ENCODE measurements at regions not wholly inside any gene's neighbourhood (a gene's known extent, or its start where the extent isn't known, plus 50 kb on each side); places are given as distances from the start of the nearest gene placed in this dataset.

DNA sequence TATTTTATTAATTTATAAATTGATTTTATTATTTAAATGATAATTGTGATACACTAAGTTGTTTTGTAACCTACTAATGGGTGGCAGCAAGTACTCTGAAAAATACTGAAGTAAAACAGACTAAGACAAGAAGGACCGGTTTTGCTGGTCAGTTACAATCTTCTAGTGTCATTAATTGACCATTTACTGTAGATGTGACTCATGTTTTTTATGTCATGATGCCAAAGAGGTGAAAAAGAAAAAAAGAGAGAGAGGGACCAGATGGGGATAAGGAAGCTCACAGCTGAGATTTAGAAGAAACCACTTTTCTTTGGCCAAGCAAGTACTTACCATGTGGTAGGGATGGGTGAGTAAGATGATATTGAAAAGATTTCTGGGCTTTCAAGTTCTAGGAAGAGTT lies 955.8 kb upstream of the LRRTM1 start:
- TF ChIP-seq MTA3 (IDR thresholded peaks at IDR 0.05; ENCODE audit: borderline replicate concordance, low read length): no peak
- TF ChIP-seq CBX5 (IDR thresholded peaks at IDR 0.05; ENCODE audit: low read depth): no peak
- TF ChIP-seq YY1 (IDR thresholded peaks at IDR 0.05; ENCODE audit: low read depth, low read length): no peak
- TF ChIP-seq, protein P1, sequence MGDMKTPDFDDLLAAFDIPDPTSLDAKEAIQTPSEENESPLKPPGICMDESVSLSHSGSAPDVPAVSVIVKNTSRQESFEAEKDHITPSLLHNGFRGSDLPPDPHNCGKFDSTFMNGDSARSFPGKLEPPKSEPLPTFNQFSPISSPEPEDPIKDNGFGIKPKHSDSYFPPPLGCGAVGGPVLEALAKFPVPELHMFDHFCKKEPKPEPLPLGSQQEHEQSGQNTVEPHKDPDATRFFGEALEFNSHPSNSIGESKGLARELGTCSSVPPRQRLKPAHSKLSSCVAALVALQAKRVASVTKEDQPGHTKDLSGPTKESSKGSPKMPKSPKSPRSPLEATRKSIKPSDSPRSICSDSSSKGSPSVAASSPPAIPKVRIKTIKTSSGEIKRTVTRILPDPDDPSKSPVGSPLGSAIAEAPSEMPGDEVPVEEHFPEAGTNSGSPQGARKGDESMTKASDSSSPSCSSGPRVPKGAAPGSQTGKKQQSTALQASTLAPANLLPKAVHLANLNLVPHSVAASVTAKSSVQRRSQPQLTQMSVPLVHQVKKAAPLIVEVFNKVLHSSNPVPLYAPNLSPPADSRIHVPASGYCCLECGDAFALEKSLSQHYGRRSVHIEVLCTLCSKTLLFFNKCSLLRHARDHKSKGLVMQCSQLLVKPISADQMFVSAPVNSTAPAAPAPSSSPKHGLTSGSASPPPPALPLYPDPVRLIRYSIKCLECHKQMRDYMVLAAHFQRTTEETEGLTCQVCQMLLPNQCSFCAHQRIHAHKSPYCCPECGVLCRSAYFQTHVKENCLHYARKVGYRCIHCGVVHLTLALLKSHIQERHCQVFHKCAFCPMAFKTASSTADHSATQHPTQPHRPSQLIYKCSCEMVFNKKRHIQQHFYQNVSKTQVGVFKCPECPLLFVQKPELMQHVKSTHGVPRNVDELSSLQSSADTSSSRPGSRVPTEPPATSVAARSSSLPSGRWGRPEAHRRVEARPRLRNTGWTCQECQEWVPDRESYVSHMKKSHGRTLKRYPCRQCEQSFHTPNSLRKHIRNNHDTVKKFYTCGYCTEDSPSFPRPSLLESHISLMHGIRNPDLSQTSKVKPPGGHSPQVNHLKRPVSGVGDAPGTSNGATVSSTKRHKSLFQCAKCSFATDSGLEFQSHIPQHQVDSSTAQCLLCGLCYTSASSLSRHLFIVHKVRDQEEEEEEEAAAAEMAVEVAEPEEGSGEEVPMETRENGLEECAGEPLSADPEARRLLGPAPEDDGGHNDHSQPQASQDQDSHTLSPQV (IDR thresholded peaks at IDR 0.05): no peak
- no peak for TF ChIP-seq HCFC1 (IDR thresholded peaks at IDR 0.05; ENCODE audit: low read length)
- no peak for TF ChIP-seq ZNF217 (IDR thresholded peaks at IDR 0.05)
- no peak for TF ChIP-seq CTCF (IDR thresholded peaks at IDR 0.05 in 2 of 3, conservative IDR thresholded peaks at IDR 0.05 in 1 of 3; ENCODE audit: control insufficient read depth in 2 of 3, extremely low read depth in 1 of 3, insufficient read depth in 1 of 3, low read depth in 3 of 3, low read length in 3 of 3)
